Peyer's patch (tissue), 4 donors: ENCODE measurements at regions not wholly inside any gene's neighbourhood (a gene's known extent, or its start where the extent isn't known, plus 50 kb on each side); places are given as distances from the start of the nearest gene placed in this dataset.

Experiments
- DNase-seq, 3 donors: peaks; one replicate each; pipeline ENCODE4 v3.0.0-alpha.2; 2017 to 2019
- H3K27ac ChIP-seq, 4 donors: fragments of 200-600 bp; sonication (generic); one replicate each; pipeline ENCODE4 v1.5.1; 2016 to 2019
- H3K27me3 ChIP-seq, 2 donors: fragments of 200-600 bp; sonication (generic); one replicate each; pipeline ENCODE4 v1.5.1; 2019
- H3K36me3 ChIP-seq, 3 donors: fragments of 200-600 bp; sonication (generic); one replicate each; pipeline ENCODE4 v1.5.1; 2016 to 2019
- H3K4me1 ChIP-seq, 4 donors: fragments of 200-600 bp; sonication (generic); one replicate each; pipeline ENCODE4 v1.5.1; 2016 to 2019
- H3K4me3 ChIP-seq, 4 donors: fragments of 200-600 bp; sonication (generic); 1 replicate in 3 of 4; 2 replicates in 1 of 4; pipeline ENCODE4 v1.5.1; 2016 to 2019; ENCODE audit warnings: mild to moderate bottlenecking in 1 of 4
- H3K9me3 ChIP-seq, 4 donors: fragments of 200-600 bp; sonication (generic); one replicate each; pipeline ENCODE4 v1.5.1; 2016 to 2019; ENCODE audit warnings: mild to moderate bottlenecking in 1 of 4
- CTCF ChIP-seq, 6 experiments: fragments of 450-650 bp in 4 of 6; fragments of 200-600 bp in 2 of 6; sonication (generic) in 1 of 6; IDR thresholded peaks; one replicate each; pipeline ENCODE4 v1.5.1; 2017 to 2019; ENCODE audit warnings: antibody characterized with exemption in 6 of 6, mild to moderate bottlenecking in 3 of 6, moderate library complexity in 1 of 6
- POLR2A ChIP-seq, 2 donors: fragments of 450-650 bp; IDR thresholded peaks; one replicate each; pipeline ENCODE4 v1.5.1; 2017; ENCODE audit warnings: antibody characterized with exemption in 2 of 2, mild to moderate bottlenecking in 2 of 2, moderate library complexity in 2 of 2

GRCh38 chr22:22946131-22946530 is 58.5 kb downstream of the IGLL5 start:
- H3K9me3 ChIP-seq: no peaks in the 10 kb centered on the region
- no peak overlapping the region for H3K27ac ChIP-seq
- TF ChIP-seq POLR2A (IDR thresholded peaks at IDR 0.05) (no peak), CTCF (IDR thresholded peaks at IDR 0.05) (no peak)
- H3K36me3 ChIP-seq: no peaks in the 10 kb centered on the region
- no peak for DNase-seq
- peaks cover 0 to 13% (median 0%) of the 10 kb centered on the region in 4 donors for H3K4me1 ChIP-seq
- no peak overlapping the region for H3K4me3 ChIP-seq
- no peaks in the 10 kb centered on the region for H3K27me3 ChIP-seq

- H3K27ac ChIP-seq: no peak overlapping the region
- H3K36me3 ChIP-seq: no peaks in the 10 kb centered on the region
- DNase-seq: peak in 1 of 3 donors; percentile 8
- H3K27me3 ChIP-seq: no peaks in the 10 kb centered on the region
- H3K4me3 ChIP-seq: no peak overlapping the region
- no peak for TF ChIP-seq POLR2A (IDR thresholded peaks at IDR 0.05)
- no peak for TF ChIP-seq CTCF (IDR thresholded peaks at IDR 0.05)
- H3K4me1 ChIP-seq: no peaks in the 10 kb centered on the region
- no peaks in the 10 kb centered on the region for H3K9me3 ChIP-seq
Measured at GRCh38 chr22:22948651-22949571, 61.3 kb downstream of the IGLL5 start.

- Histone ChIP-seq H3K4me1 (no peaks in the 10 kb centered on the region), H3K27ac (no peak overlapping the region), H3K9me3 (no peaks in the 10 kb centered on the region), H3K4me3 (no peak overlapping the region), H3K27me3 (no peaks in the 10 kb centered on the region), H3K36me3 (no peaks in the 10 kb centered on the region)
- DNase-seq: no peak
- TF ChIP-seq POLR2A (IDR thresholded peaks at IDR 0.05) (no peak), CTCF (IDR thresholded peaks at IDR 0.05) (no peak)
Measured at GRCh38 chr22:22949953-22950352, 62.3 kb downstream of the IGLL5 start.

GRCh38 chr22:22951035-22951434 is 63.4 kb downstream of the IGLL5 start:
- DNase-seq: no peak
- Histone ChIP-seq H3K27ac (no peak overlapping the region), H3K4me1 (no peaks in the 10 kb centered on the region), H3K27me3 (no peaks in the 10 kb centered on the region), H3K9me3 (no peaks in the 10 kb centered on the region), H3K4me3 (no peak overlapping the region), H3K36me3 (no peaks in the 10 kb centered on the region)
- TF ChIP-seq POLR2A (IDR thresholded peaks at IDR 0.05) (no peak), CTCF (IDR thresholded peaks at IDR 0.05) (no peak)

- no peak for DNase-seq
- Histone ChIP-seq H3K36me3 (no peaks in the 10 kb centered on the region), H3K27me3 (no peaks in the 10 kb centered on the region), H3K9me3 (no peaks in the 10 kb centered on the region), H3K27ac (no peak overlapping the region), H3K4me1 (no peaks in the 10 kb centered on the region), H3K4me3 (no peak overlapping the region)
- TF ChIP-seq CTCF (IDR thresholded peaks at IDR 0.05) (no peak), POLR2A (IDR thresholded peaks at IDR 0.05) (no peak)
Measured at GRCh38 chr22:22952531-22953280, 65.1 kb downstream of the IGLL5 start.
